OCI-LY1 (cell line): ENCODE measurements at regions not wholly inside any gene's neighbourhood (a gene's known extent, or its start where the extent isn't known, plus 50 kb on each side); places are given as distances from the start of the nearest gene placed in this dataset.

Experiments
- H2AFZ ChIP-seq: fragments of 200-600 bp; sonication (generic), shearing (Covaris generic); 2 replicates; pipeline ENCODE4 v1.6.0; 2014; ENCODE audit warnings: antibody characterized with exemption, mild to moderate bottlenecking, low read length
- H3F3A ChIP-seq: fragments of 200-600 bp; sonication (generic), shearing (Covaris generic); 2 replicates; pipeline ENCODE4 v1.6.0; 2014; ENCODE audit warnings: mild to moderate bottlenecking, antibody characterized with exemption, low read length, moderate library complexity; ENCODE audit not compliant: insufficient read depth
- H3K27ac ChIP-seq: fragments of 200-600 bp; sonication (generic); 2 replicates; pipeline ENCODE4 v1.5.1; 2014; ENCODE audit warnings: low read length, mixed run types, mild to moderate bottlenecking, low read depth; ENCODE audit not compliant: poor library complexity, severe bottlenecking
- H3K27me3 ChIP-seq: fragments of 200-600 bp; sonication (generic); 2 replicates; pipeline ENCODE4 v1.6.0; 2014; ENCODE audit warnings: antibody characterized with exemption, mild to moderate bottlenecking, low read length, moderate library complexity; ENCODE audit not compliant: insufficient read depth
- H3K36me3 ChIP-seq: fragments of 200-600 bp; sonication (generic); 2 replicates; pipeline ENCODE4 v1.6.1; 2014; ENCODE audit warnings: mild to moderate bottlenecking, antibody characterized with exemption, low read length, moderate library complexity, mixed read lengths; ENCODE audit not compliant: insufficient read depth
- H3K4me1 ChIP-seq: fragments of 200-600 bp; sonication (generic); 2 replicates; pipeline ENCODE4 v1.5.1; 2014; ENCODE audit warnings: mild to moderate bottlenecking, low read length, moderate library complexity; ENCODE audit not compliant: insufficient read depth, severe bottlenecking
- H3K4me2 ChIP-seq: fragments of 200-600 bp; sonication (generic), shearing (Covaris generic); 2 replicates; pipeline ENCODE4 v1.6.1; 2014; ENCODE audit warnings: low read length
- H3K4me3 ChIP-seq: fragments of 200-600 bp; sonication (generic); 2 replicates; pipeline ENCODE4 v1.5.1; 2014; ENCODE audit warnings: low read length, low read depth, mild to moderate bottlenecking, mixed read lengths; ENCODE audit not compliant: poor library complexity, severe bottlenecking
- H3K79me2 ChIP-seq: fragments of 200-600 bp; shearing (Covaris generic); 2 replicates; pipeline ENCODE4 v1.6.1; 2016; ENCODE audit warnings: mixed run types, low read length, mixed read lengths; ENCODE audit not compliant: insufficient read depth
- H3K9ac ChIP-seq: fragments of 200-600 bp; sonication (generic), shearing (Covaris generic); 2 replicates; pipeline ENCODE4 v1.6.1; 2014; ENCODE audit warnings: mild to moderate bottlenecking, low read length, mixed read lengths
- H3K9me2 ChIP-seq: fragments of 200-600 bp; sonication (generic), shearing (Covaris generic); 2 replicates; pipeline ENCODE4 v1.6.1; 2014; ENCODE audit warnings: low read depth, mild to moderate bottlenecking, low read length, mixed read lengths
- H3K9me3 ChIP-seq: fragments of 200-600 bp; shearing (Covaris generic); 2 replicates; pipeline ENCODE4 v1.6.1; 2014; ENCODE audit warnings: low read length, mixed read lengths
- H4K20me1 ChIP-seq: fragments of 200-600 bp; sonication (generic), shearing (Covaris generic); 2 replicates; pipeline ENCODE4 v1.6.0; 2016; ENCODE audit warnings: mild to moderate bottlenecking, low read length; ENCODE audit not compliant: insufficient read depth
- EZH2 ChIP-seq: fragments of 200-600 bp; sonication (generic), shearing (Covaris generic); IDR thresholded peaks from 2 replicates; pipeline ENCODE4 v1.8.0; 2017; ENCODE audit warnings: borderline replicate concordance, mixed run types, mild to moderate bottlenecking, antibody characterized with exemption, low read length, moderate library complexity, mixed read lengths
- TF ChIP-seq, protein P1 (sequence below): fragments of 200-600 bp; sonication (generic), shearing (Covaris generic); IDR thresholded peaks from 2 replicates; pipeline ENCODE4 v1.5.1; 2017; ENCODE audit warnings: mild to moderate bottlenecking, antibody characterized with exemption, low read length, moderate library complexity, mixed read lengths

DNA sequence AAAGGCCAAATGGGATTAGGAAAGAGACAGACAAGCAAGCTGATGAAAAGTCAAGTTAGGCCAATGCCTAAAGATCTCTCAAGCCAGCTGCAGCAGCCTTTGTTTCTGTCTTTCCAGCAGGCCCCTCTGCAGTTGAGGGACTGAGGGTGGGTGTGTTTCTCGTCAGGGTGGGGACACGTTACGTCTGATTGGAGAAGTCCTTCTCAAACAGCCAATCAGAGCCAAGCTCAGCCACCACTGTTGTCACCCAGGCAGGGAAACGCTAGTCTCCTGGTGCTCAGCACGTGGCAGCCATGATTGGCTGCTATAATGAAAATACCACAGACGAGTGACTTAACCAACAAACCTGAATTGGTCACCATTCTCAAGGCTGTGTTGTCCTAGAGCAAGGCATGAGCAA, 177.1 kb upstream of the LCORL start:
- H3K27ac ChIP-seq = no peak overlapping the region
- H3K4me3 ChIP-seq = no peak overlapping the region
- H2AFZ ChIP-seq = no peak overlapping the region
- H4K20me1 ChIP-seq = no peaks in the 10 kb centered on the region
- no peaks in the 10 kb centered on the region for H3K27me3 ChIP-seq
- no peak overlapping the region for H3K4me2 ChIP-seq
- no peaks in the 10 kb centered on the region for H3K36me3 ChIP-seq
- H3K9me2 ChIP-seq = no peaks in the 10 kb centered on the region
- no peaks in the 10 kb centered on the region for H3F3A ChIP-seq
- H3K9ac ChIP-seq = no peak overlapping the region
- no peaks in the 10 kb centered on the region for H3K79me2 ChIP-seq
- H3K9me3 ChIP-seq = no peaks in the 10 kb centered on the region
- no peak for TF ChIP-seq EZH2
- TF ChIP-seq, protein P1, sequence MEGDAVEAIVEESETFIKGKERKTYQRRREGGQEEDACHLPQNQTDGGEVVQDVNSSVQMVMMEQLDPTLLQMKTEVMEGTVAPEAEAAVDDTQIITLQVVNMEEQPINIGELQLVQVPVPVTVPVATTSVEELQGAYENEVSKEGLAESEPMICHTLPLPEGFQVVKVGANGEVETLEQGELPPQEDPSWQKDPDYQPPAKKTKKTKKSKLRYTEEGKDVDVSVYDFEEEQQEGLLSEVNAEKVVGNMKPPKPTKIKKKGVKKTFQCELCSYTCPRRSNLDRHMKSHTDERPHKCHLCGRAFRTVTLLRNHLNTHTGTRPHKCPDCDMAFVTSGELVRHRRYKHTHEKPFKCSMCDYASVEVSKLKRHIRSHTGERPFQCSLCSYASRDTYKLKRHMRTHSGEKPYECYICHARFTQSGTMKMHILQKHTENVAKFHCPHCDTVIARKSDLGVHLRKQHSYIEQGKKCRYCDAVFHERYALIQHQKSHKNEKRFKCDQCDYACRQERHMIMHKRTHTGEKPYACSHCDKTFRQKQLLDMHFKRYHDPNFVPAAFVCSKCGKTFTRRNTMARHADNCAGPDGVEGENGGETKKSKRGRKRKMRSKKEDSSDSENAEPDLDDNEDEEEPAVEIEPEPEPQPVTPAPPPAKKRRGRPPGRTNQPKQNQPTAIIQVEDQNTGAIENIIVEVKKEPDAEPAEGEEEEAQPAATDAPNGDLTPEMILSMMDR = no peak
- no peaks in the 10 kb centered on the region for H3K4me1 ChIP-seq

DNA sequence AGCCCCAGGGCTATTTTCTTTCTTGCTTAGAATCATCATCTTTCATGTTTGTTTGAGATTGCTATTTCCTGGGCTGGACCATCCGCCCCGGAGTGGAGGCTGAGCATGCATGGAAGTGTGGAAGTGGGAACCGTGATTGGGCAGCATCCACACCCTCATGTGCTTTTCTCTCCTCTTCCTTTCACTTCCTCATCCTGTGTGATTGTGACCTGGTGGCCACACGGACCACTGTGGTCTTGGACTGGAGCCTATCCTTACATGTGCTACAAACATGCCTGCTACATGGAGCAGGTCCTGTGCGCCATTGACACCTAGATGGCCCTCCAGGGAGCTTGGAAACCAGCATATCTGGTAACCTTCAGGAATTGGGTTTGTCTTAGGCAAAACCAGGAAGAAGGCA, 175.9 kb upstream of the LCORL start:
- Histone ChIP-seq H3K4me3 (no peak overlapping the region), H3K27ac (no peak overlapping the region), H3K9ac (no peak overlapping the region), H3K79me2 (no peaks in the 10 kb centered on the region), H4K20me1 (no peaks in the 10 kb centered on the region), H3F3A (no peaks in the 10 kb centered on the region), H3K4me2 (no peak overlapping the region), H3K4me1 (no peaks in the 10 kb centered on the region), H3K27me3 (no peaks in the 10 kb centered on the region), H3K36me3 (no peaks in the 10 kb centered on the region), H3K9me3 (no peaks in the 10 kb centered on the region), H2AFZ (no peak overlapping the region), H3K9me2 (no peaks in the 10 kb centered on the region)
- TF ChIP-seq EZH2 = no peak
- TF ChIP-seq, protein P1 = no peak

DNA sequence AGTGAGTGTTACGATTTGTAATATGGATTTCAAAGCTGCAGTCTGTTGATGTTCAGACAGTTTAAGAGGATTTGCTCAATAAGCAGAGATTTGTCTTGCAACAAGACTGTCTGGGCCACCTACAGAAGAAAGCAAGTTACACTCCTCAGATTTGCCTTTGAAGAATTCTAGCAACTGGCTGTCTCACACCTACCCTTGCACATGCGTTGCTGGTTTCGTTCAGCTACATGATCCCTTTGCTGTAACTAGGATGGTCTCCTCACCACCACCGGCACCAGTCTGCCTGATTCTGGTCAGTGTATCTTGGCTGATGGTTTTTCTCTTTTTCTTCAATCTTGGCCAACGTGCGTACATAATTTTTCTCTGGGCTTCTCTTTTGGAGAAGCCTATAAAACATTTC, 172.7 kb upstream of the LCORL start:
- Histone ChIP-seq H3K9ac (no peak overlapping the region), H3K4me1 (no peaks in the 10 kb centered on the region), H3K9me3 (no peaks in the 10 kb centered on the region), H3K27ac (no peak overlapping the region), H3K4me3 (no peak overlapping the region), H3F3A (no peaks in the 10 kb centered on the region), H3K27me3 (no peaks in the 10 kb centered on the region), H2AFZ (no peak overlapping the region), H3K36me3 (no peaks in the 10 kb centered on the region), H3K79me2 (no peaks in the 10 kb centered on the region), H4K20me1 (no peaks in the 10 kb centered on the region), H3K9me2 (no peaks in the 10 kb centered on the region), H3K4me2 (no peak overlapping the region)
- TF ChIP-seq, protein P1 = no peak
- no peak for TF ChIP-seq EZH2
